ENCODE measurements at regions not wholly inside any gene's neighbourhood (a gene's known extent, or its start where the extent isn't known, plus 50 kb on each side); places are given as distances from the start of the nearest gene placed in this dataset.
"Not testable (repeated sequence)": the region's sequence is repeated elsewhere in the genome, so short reads cannot be mapped to it uniquely, and the experiment has no call there.

GRCh38 chr11:115606498-115607220, 102.4 kb upstream of the CADM1 start:
- DNase-seq (ENCODE audit: low read depth in 6 of 9, low spot score in 9 of 9), result no peak
- Histone ChIP-seq H3K27me3 (ENCODE audit: control insufficient read depth in 2 of 2, insufficient read depth in 1 of 2, low read length in 1 of 2) (no peaks in the 10 kb centered on the region), H3K4me3 (ENCODE audit: low read length in 2 of 2) (no peak overlapping the region), H3K4me1 (ENCODE audit: control insufficient read depth in 2 of 2, insufficient read depth in 2 of 2, low read length in 2 of 2) (no peaks in the 10 kb centered on the region), H3K9me3 (ENCODE audit: control insufficient read depth in 2 of 2, insufficient read depth in 1 of 2, low read length in 1 of 2) (no peaks in the 10 kb centered on the region), H3K27ac (ENCODE audit: low read depth in 1 of 2, low read length in 1 of 2) (no peak overlapping the region), H3K36me3 (ENCODE audit: control insufficient read depth in 2 of 2, insufficient read depth in 2 of 2, low read length in 1 of 2) (no peaks in the 10 kb centered on the region)
- WGBS, result 61% methylated on average over 11 of the region's 11 CpGs

GRCh38 chr11:115605871-115606497, 101.8 kb upstream of the CADM1 start:
- Histone ChIP-seq H3K36me3 (ENCODE audit: control insufficient read depth in 2 of 2, insufficient read depth in 2 of 2, low read length in 1 of 2) (no peaks in the 10 kb centered on the region), H3K4me3 (ENCODE audit: low read length in 2 of 2) (no peak overlapping the region), H3K9me3 (ENCODE audit: control insufficient read depth in 2 of 2, insufficient read depth in 1 of 2, low read length in 1 of 2) (no peaks in the 10 kb centered on the region), H3K27ac (ENCODE audit: low read depth in 1 of 2, low read length in 1 of 2) (no peak overlapping the region), H3K4me1 (ENCODE audit: control insufficient read depth in 2 of 2, insufficient read depth in 2 of 2, low read length in 2 of 2) (no peaks in the 10 kb centered on the region), H3K27me3 (ENCODE audit: control insufficient read depth in 2 of 2, insufficient read depth in 1 of 2, low read length in 1 of 2) (no peaks in the 10 kb centered on the region)
- no peak for DNase-seq (ENCODE audit: low read depth in 6 of 9, low spot score in 9 of 9)
- WGBS, result 79% methylated on average over 16 of the region's 16 CpGs

GRCh38 chr11:115605397-115605796, 101.2 kb upstream of the CADM1 start:
- H3K4me3 ChIP-seq (ENCODE audit: low read length in 2 of 2); H3K36me3 ChIP-seq (ENCODE audit: control insufficient read depth in 2 of 2, insufficient read depth in 2 of 2, low read length in 1 of 2); DNase-seq (ENCODE audit: low read depth in 6 of 9, low spot score in 9 of 9); H3K9me3 ChIP-seq (ENCODE audit: control insufficient read depth in 2 of 2, insufficient read depth in 1 of 2, low read length in 1 of 2); H3K27ac ChIP-seq (ENCODE audit: low read depth in 1 of 2, low read length in 1 of 2); H3K27me3 ChIP-seq (ENCODE audit: control insufficient read depth in 2 of 2, insufficient read depth in 1 of 2, low read length in 1 of 2); H3K4me1 ChIP-seq (ENCODE audit: control insufficient read depth in 2 of 2, insufficient read depth in 2 of 2, low read length in 2 of 2): not testable (repeated sequence)
- WGBS, result 93% methylated on average over 5 of the region's 5 CpGs

GRCh38 chr11:115599125-115599524, 94.9 kb upstream of the CADM1 start:
- no peak overlapping the region for H3K27ac ChIP-seq (ENCODE audit: low read depth in 1 of 2, low read length in 1 of 2)
- DNase-seq (ENCODE audit: low read depth in 6 of 9, low spot score in 9 of 9), result no peak
- no peaks in the 10 kb centered on the region for H3K9me3 ChIP-seq (ENCODE audit: control insufficient read depth in 2 of 2, insufficient read depth in 1 of 2, low read length in 1 of 2)
- no peaks in the 10 kb centered on the region for H3K36me3 ChIP-seq (ENCODE audit: control insufficient read depth in 2 of 2, insufficient read depth in 2 of 2, low read length in 1 of 2)
- no peaks in the 10 kb centered on the region for H3K4me1 ChIP-seq (ENCODE audit: control insufficient read depth in 2 of 2, insufficient read depth in 2 of 2, low read length in 2 of 2)
- WGBS, result 54% methylated on average over 1 of the region's 1 CpG
- no peak overlapping the region for H3K4me3 ChIP-seq (ENCODE audit: low read length in 2 of 2)
- no peaks in the 10 kb centered on the region for H3K27me3 ChIP-seq (ENCODE audit: control insufficient read depth in 2 of 2, insufficient read depth in 1 of 2, low read length in 1 of 2)

- DNase-seq (ENCODE audit: low read depth in 6 of 9, low spot score in 9 of 9), result no peak
- H3K27ac ChIP-seq (ENCODE audit: low read depth in 1 of 2, low read length in 1 of 2), result no peak overlapping the region
- H3K9me3 ChIP-seq (ENCODE audit: control insufficient read depth in 2 of 2, insufficient read depth in 1 of 2, low read length in 1 of 2), result no peaks in the 10 kb centered on the region
- H3K36me3 ChIP-seq (ENCODE audit: control insufficient read depth in 2 of 2, insufficient read depth in 2 of 2, low read length in 1 of 2), result no peaks in the 10 kb centered on the region
- H3K4me1 ChIP-seq (ENCODE audit: control insufficient read depth in 2 of 2, insufficient read depth in 2 of 2, low read length in 2 of 2), result no peaks in the 10 kb centered on the region
- 87% methylated on average over 3 of the region's 3 CpGs for WGBS
- no peaks in the 10 kb centered on the region for H3K27me3 ChIP-seq (ENCODE audit: control insufficient read depth in 2 of 2, insufficient read depth in 1 of 2, low read length in 1 of 2)
- H3K4me3 ChIP-seq (ENCODE audit: low read length in 2 of 2), result no peak overlapping the region
Observed at GRCh38 chr11:115598257-115598901, 94.2 kb upstream of the CADM1 start.

GRCh38 chr11:115591380-115591779, 87.2 kb upstream of the CADM1 start:
- Histone ChIP-seq H3K9me3 (ENCODE audit: control insufficient read depth in 2 of 2, insufficient read depth in 1 of 2, low read length in 1 of 2) (no peaks in the 10 kb centered on the region), H3K36me3 (ENCODE audit: control insufficient read depth in 2 of 2, insufficient read depth in 2 of 2, low read length in 1 of 2) (no peaks in the 10 kb centered on the region), H3K27me3 (ENCODE audit: control insufficient read depth in 2 of 2, insufficient read depth in 1 of 2, low read length in 1 of 2) (no peaks in the 10 kb centered on the region), H3K4me3 (ENCODE audit: low read length in 2 of 2) (no peak overlapping the region), H3K4me1 (ENCODE audit: control insufficient read depth in 2 of 2, insufficient read depth in 2 of 2, low read length in 2 of 2) (no peaks in the 10 kb centered on the region), H3K27ac (ENCODE audit: low read depth in 1 of 2, low read length in 1 of 2) (no peak overlapping the region)
- WGBS, result 96% methylated on average over 3 of the region's 3 CpGs
- DNase-seq (ENCODE audit: low read depth in 6 of 9, low spot score in 9 of 9), result no peak

- 83% methylated on average over 7 of the region's 7 CpGs for WGBS
Observed at GRCh38 chr11:115590254-115590653, 86.0 kb upstream of the CADM1 start.

GRCh38 chr11:115587718-115588342, 83.6 kb upstream of the CADM1 start:
- 96% methylated on average over 3 of the region's 3 CpGs for WGBS
- Histone ChIP-seq H3K27ac (ENCODE audit: low read depth in 1 of 2, low read length in 1 of 2) (no peak overlapping the region), H3K27me3 (ENCODE audit: control insufficient read depth in 2 of 2, insufficient read depth in 1 of 2, low read length in 1 of 2) (no peaks in the 10 kb centered on the region), H3K4me1 (ENCODE audit: control insufficient read depth in 2 of 2, insufficient read depth in 2 of 2, low read length in 2 of 2) (no peaks in the 10 kb centered on the region), H3K36me3 (ENCODE audit: control insufficient read depth in 2 of 2, insufficient read depth in 2 of 2, low read length in 1 of 2) (no peaks in the 10 kb centered on the region), H3K4me3 (ENCODE audit: low read length in 2 of 2) (no peak overlapping the region), H3K9me3 (ENCODE audit: control insufficient read depth in 2 of 2, insufficient read depth in 1 of 2, low read length in 1 of 2) (no peaks in the 10 kb centered on the region)
- DNase-seq (ENCODE audit: low read depth in 6 of 9, low spot score in 9 of 9), result no peak

More at GRCh38 chr11:115590254-115590653, 86.0 kb upstream of the CADM1 start:
- no peaks in the 10 kb centered on the region for H3K36me3 ChIP-seq (ENCODE audit: control insufficient read depth in 2 of 2, insufficient read depth in 2 of 2, low read length in 1 of 2)
- no peaks in the 10 kb centered on the region for H3K4me1 ChIP-seq (ENCODE audit: control insufficient read depth in 2 of 2, insufficient read depth in 2 of 2, low read length in 2 of 2)
- H3K4me3 ChIP-seq (ENCODE audit: low read length in 2 of 2), result no peak overlapping the region
- no peaks in the 10 kb centered on the region for H3K27me3 ChIP-seq (ENCODE audit: control insufficient read depth in 2 of 2, insufficient read depth in 1 of 2, low read length in 1 of 2)
- H3K27ac ChIP-seq (ENCODE audit: low read depth in 1 of 2, low read length in 1 of 2), result no peak overlapping the region
- no peaks in the 10 kb centered on the region for H3K9me3 ChIP-seq (ENCODE audit: control insufficient read depth in 2 of 2, insufficient read depth in 1 of 2, low read length in 1 of 2)
- no peak for DNase-seq (ENCODE audit: low read depth in 6 of 9, low spot score in 9 of 9)

Data from thymus (tissue), 11 donors.